CD8-positive, alpha-beta memory T cell (primary cell): ENCODE measurements at regions not wholly inside any gene's neighbourhood (a gene's known extent, or its start where the extent isn't known, plus 50 kb on each side); places are given as distances from the start of the nearest gene placed in this dataset.
A peak's percentile ranks its signal among the peaks of the same experiment; 100 is the strongest.
"Not testable (repeated sequence)": the region's sequence is repeated elsewhere in the genome, so short reads cannot be mapped to it uniquely, and the experiment has no call there.

ENCODE experiments used
- CTCF ChIA-PET: fragments of 350-600 bp; sonication (Branson Sonifier 250); formaldehyde crosslinking; loops from one replicate; lab custom pipeline; 2021; ENCODE audit warnings: antibody characterized with exemption; lab: Charles Lee
- POLR2A ChIA-PET: fragments of 350-600 bp; sonication (Branson Sonifier 250); formaldehyde crosslinking; loops from one replicate; lab custom pipeline; 2021; ENCODE audit warnings: antibody characterized with exemption; lab: Charles Lee
- DNase-seq, 5 donors: peaks; one replicate each; pipeline versions ENCODE4 v3.0.0 to v3.0.0-alpha.2; 2020 to 2022; ENCODE audit warnings: mixed read lengths in 1 of 5
- H3K27ac ChIP-seq: one replicate; pipeline ENCODE4 v1.7.0; 2013; ENCODE audit warnings: low read depth, mild to moderate bottlenecking, low read length, moderate library complexity
- H3K27me3 ChIP-seq: 2 replicates; pipeline ENCODE4 v1.7.0; 2013; ENCODE audit warnings: low read length, mild to moderate bottlenecking; ENCODE audit not compliant: insufficient read depth, poor library complexity, severe bottlenecking
- H3K36me3 ChIP-seq: 2 replicates; pipeline ENCODE4 v1.7.0; 2013; ENCODE audit warnings: mild to moderate bottlenecking, low read length, moderate library complexity; ENCODE audit not compliant: insufficient read depth
- H3K4me1 ChIP-seq: 2 replicates; pipeline ENCODE4 v1.7.0; 2013; ENCODE audit warnings: mild to moderate bottlenecking, low read length, moderate library complexity; ENCODE audit not compliant: insufficient read depth
- H3K4me3 ChIP-seq: 2 replicates; pipeline ENCODE4 v1.7.0; 2013; ENCODE audit warnings: mild to moderate bottlenecking, low read length
- H3K9me3 ChIP-seq: 2 replicates; pipeline ENCODE4 v1.7.0; 2013; ENCODE audit warnings: mild to moderate bottlenecking, low read length
- H3K27ac Mint-ChIP-seq, 8 donors: one replicate each; pipeline ENCODE4 v1.8.0; 2020 to 2021; ENCODE audit warnings: mixed read lengths in 8 of 8, mild to moderate bottlenecking in 6 of 8, inconsistent platforms in 3 of 8, moderate library complexity in 3 of 8
- H3K27me3 Mint-ChIP-seq, 2 donors: one replicate each; pipeline ENCODE4 v1.8.0; 2020 to 2021; ENCODE audit warnings: mixed read lengths in 2 of 2, mild to moderate bottlenecking in 1 of 2, moderate library complexity in 1 of 2
- H3K36me3 Mint-ChIP-seq, 3 donors: one replicate each; pipeline ENCODE4 v1.8.0; 2020 to 2021; ENCODE audit warnings: mixed read lengths in 3 of 3, inconsistent platforms in 1 of 3, mild to moderate bottlenecking in 1 of 3
- H3K4me1 Mint-ChIP-seq, 3 donors: one replicate each; pipeline ENCODE4 v1.8.0; 2020 to 2021; ENCODE audit warnings: mixed read lengths in 3 of 3, inconsistent platforms in 1 of 3, mild to moderate bottlenecking in 1 of 3
- H3K4me3 Mint-ChIP-seq, 7 donors: one replicate each; pipeline ENCODE4 v1.8.0; 2020 to 2021; ENCODE audit warnings: mixed read lengths in 7 of 7, mild to moderate bottlenecking in 6 of 7, moderate library complexity in 4 of 7, inconsistent platforms in 2 of 7
- H3K9me3 Mint-ChIP-seq, 5 donors: one replicate each; pipeline ENCODE4 v1.8.0; 2020 to 2022; ENCODE audit warnings: mixed read lengths in 5 of 5, mild to moderate bottlenecking in 3 of 5, moderate library complexity in 2 of 5, inconsistent platforms in 1 of 5

DNA sequence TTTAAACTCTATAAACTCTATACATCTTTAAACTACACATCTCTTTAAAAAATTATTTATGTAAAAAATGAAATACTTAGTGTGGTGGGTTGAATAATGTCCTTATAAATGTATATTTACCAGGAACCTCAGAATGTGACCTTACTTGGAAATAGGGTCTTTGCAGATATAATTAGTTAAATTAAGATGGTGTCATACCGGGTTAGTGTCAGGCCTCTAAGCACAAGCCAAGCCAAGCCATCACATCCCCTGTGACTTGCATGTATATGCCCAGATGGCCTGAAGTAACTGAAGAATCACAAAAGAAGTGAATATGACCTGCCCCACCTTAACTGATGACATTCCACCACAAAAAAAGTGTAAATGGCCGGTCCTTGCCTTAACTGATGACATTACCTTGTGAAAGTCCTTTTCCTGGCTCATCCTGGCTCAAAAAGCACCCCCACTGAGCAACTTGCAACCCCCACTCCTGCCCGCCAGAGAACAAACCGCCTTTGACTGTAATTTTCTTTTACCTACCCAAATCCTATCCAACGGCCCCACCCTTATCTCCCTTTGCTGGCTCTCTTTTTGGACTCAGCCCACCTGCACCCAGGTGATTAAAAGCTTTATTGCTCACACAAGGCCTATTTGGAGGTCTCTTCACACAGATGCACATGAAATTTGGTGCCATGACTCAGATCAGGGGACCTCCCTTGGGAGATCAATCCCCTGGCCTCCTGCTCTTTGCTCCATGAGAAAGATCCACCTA is 283.5 kb downstream of the AGTPBP1 start:
- POLR2A ChIA-PET, H3K27ac ChIP-seq, H3K9me3 ChIP-seq, H3K4me3 ChIP-seq, CTCF ChIA-PET, H3K4me1 ChIP-seq, H3K27me3 ChIP-seq, H3K36me3 Mint-ChIP-seq, DNase-seq, H3K4me3 Mint-ChIP-seq, H3K27ac Mint-ChIP-seq, H3K36me3 ChIP-seq, H3K9me3 Mint-ChIP-seq, H3K4me1 Mint-ChIP-seq: not testable (repeated sequence)
- peaks cover 1 to 15% of the 10 kb centered on the region in 2 donors for H3K27me3 Mint-ChIP-seq

DNA sequence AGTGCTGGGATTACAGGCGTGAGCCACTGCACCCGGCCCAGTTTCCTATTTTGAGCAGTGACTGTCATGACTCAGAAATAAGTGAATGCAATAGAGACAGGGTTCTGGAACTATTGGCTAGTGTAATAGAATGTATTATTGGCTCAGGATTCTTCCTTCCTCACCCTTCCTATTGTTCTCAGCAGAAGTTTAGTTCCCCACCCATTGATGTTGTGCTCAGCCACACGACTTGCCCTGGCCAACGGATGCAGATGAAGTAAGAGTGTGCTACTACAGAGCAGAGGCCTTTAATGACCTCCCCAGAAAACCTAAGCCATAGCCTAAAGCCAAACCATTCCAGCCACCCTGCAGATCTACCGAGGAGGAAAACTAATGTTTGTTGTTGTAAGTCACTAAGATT is 287.9 kb downstream of the AGTPBP1 start:
- ChIA-PET CTCF (no interaction called here), POLR2A (no interaction called here)
- no peaks in the 10 kb centered on the region for H3K9me3 ChIP-seq
- no peak for DNase-seq
- H3K27ac Mint-ChIP-seq = no peak overlapping the region
- peaks cover 0 to 3% (median 2%) of the 10 kb centered on the region in 5 donors for H3K9me3 Mint-ChIP-seq
- no peak overlapping the region for H3K27ac ChIP-seq
- no peaks in the 10 kb centered on the region for H3K4me1 ChIP-seq
- peaks cover 11 to 38% of the 10 kb centered on the region in 2 donors for H3K27me3 Mint-ChIP-seq
- H3K36me3 ChIP-seq = no peaks in the 10 kb centered on the region
- H3K27me3 ChIP-seq = no peaks in the 10 kb centered on the region
- no peak overlapping the region for H3K4me3 ChIP-seq
- H3K4me3 Mint-ChIP-seq = no peak overlapping the region
- no peaks in the 10 kb centered on the region for H3K36me3 Mint-ChIP-seq
- no peaks in the 10 kb centered on the region for H3K4me1 Mint-ChIP-seq

DNA sequence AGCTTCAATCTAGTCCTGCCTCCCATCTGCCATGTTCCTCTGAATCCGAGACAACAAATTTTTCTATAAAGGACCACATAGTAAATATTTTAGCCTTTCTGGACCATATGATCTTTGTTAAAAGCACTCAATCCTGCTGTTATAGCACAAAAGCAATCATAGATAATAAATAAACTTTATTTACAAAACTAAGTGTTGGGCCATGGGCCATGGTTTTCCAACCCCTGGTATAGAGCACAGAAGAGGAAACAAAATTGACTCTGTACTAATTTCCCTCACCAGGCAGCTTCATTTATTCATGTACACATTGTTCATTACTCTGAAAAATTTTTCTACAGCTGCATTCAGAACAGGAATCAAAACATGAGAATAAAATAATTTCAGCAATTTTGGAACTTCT is 288.9 kb downstream of the AGTPBP1 start:
- Histone ChIP-seq H3K27ac (no peak overlapping the region), H3K27me3 (no peaks in the 10 kb centered on the region), H3K36me3 (no peaks in the 10 kb centered on the region), H3K4me3 (no peak overlapping the region), H3K4me1 (no peaks in the 10 kb centered on the region), H3K9me3 (no peaks in the 10 kb centered on the region)
- H3K27me3 Mint-ChIP-seq = peaks cover 11 to 39% of the 10 kb centered on the region in 2 donors
- H3K4me1 Mint-ChIP-seq = no peaks in the 10 kb centered on the region
- POLR2A ChIA-PET = no interaction called here
- no peak for DNase-seq
- H3K27ac Mint-ChIP-seq = no peak overlapping the region
- H3K4me3 Mint-ChIP-seq = no peak overlapping the region
- H3K9me3 Mint-ChIP-seq = peaks cover 0 to 3% (median 2%) of the 10 kb centered on the region in 5 donors
- CTCF ChIA-PET = no interaction called here
- no peaks in the 10 kb centered on the region for H3K36me3 Mint-ChIP-seq

DNA sequence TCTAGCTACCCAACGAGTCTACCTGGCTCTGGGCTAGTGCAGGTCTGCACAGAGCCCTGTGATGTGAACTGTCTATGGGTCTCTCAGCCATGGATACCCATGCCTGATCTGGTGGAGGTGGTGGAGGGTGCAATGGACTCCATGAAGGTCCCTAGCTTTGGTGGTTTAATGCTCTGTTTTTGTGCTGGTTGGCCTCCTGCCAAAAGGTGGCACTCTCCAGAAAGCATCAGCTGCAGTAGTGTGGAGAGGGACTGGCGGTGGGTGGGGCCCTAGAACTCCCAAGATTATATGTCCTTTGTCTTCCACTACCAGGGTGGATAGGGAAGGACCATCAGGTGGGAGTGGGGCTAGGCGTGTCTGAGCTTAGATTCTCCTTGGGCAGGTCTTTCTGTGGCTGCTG is 290.1 kb downstream of the AGTPBP1 start:
- Mint-ChIP-seq H3K27me3 (peaks cover 12 to 36% of the 10 kb centered on the region in 2 donors), H3K4me3 (no peak overlapping the region), H3K4me1 (no peaks in the 10 kb centered on the region), H3K9me3 (peaks cover 0 to 6% (median 2%) of the 10 kb centered on the region in 5 donors), H3K36me3 (no peaks in the 10 kb centered on the region), H3K27ac (no peak overlapping the region)
- POLR2A ChIA-PET = no interaction called here
- H3K27me3 ChIP-seq = no peaks in the 10 kb centered on the region
- no peak overlapping the region for H3K4me3 ChIP-seq
- no peak overlapping the region for H3K27ac ChIP-seq
- CTCF ChIA-PET = no interaction called here
- H3K36me3 ChIP-seq = no peaks in the 10 kb centered on the region
- no peaks in the 10 kb centered on the region for H3K9me3 ChIP-seq
- DNase-seq = no peak
- no peaks in the 10 kb centered on the region for H3K4me1 ChIP-seq

DNA sequence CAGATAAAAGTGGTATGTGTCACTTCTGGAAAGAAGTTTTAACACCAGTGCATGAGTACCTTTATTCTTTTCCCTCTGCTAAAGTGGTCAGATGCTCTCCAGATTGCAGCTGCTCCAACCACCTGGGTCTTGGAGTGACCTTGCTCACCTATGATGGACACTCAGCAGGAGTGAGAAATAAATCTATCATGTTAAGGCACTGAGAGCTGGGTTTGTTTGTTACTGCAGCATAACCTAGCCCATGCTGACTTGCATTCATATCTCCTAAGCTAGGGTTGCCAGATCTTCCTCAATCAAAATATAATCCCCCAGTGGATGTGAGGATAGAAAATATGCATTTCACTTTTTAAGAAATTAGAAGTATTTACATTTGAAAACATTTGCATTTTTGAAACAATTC is 295.9 kb downstream of the AGTPBP1 start:
- H3K36me3 Mint-ChIP-seq = no peaks in the 10 kb centered on the region
- CTCF ChIA-PET = no interaction called here
- no peak for DNase-seq
- H3K9me3 Mint-ChIP-seq = peaks cover 0 to 10% (median 5%) of the 10 kb centered on the region in 5 donors
- no peak overlapping the region for H3K27ac ChIP-seq
- no peak overlapping the region for H3K4me3 ChIP-seq
- H3K4me1 ChIP-seq = no peaks in the 10 kb centered on the region
- no peak overlapping the region for H3K4me3 Mint-ChIP-seq
- H3K27ac Mint-ChIP-seq = no peak overlapping the region
- H3K9me3 ChIP-seq = no peaks in the 10 kb centered on the region
- H3K27me3 Mint-ChIP-seq = peaks cover 3 to 12% of the 10 kb centered on the region in 2 donors
- no peaks in the 10 kb centered on the region for H3K27me3 ChIP-seq
- no peaks in the 10 kb centered on the region for H3K36me3 ChIP-seq
- POLR2A ChIA-PET = no interaction called here
- H3K4me1 Mint-ChIP-seq = no peaks in the 10 kb centered on the region

DNA sequence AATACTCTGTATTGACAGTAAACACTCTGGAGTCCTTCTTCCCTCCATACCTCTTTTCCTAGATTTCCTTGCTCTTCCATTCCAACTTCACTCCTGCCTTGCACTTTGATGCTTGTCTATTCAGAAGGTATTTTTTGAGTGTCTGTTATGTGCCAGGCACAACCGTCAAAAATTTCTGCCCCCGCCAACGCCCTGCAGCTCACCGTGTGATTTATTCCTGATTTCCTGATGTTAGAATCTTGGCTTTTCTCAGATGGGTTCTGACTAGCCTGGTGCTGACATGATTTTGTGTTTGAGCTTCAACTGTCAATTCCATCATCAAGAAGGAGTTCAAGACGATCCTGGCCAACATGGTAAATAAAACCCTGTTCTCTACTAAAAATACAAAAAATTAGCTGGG is 297.5 kb downstream of the AGTPBP1 start:
- Mint-ChIP-seq H3K36me3 (no peaks in the 10 kb centered on the region), H3K4me1 (no peaks in the 10 kb centered on the region), H3K27ac (no peak overlapping the region), H3K9me3 (peaks cover 0 to 10% (median 5%) of the 10 kb centered on the region in 5 donors), H3K4me3 (no peak overlapping the region), H3K27me3 (peaks cover 1 to 3% of the 10 kb centered on the region in 2 donors)
- no peak for DNase-seq
- H3K27ac ChIP-seq = no peak overlapping the region
- POLR2A ChIA-PET = no interaction called here
- no peaks in the 10 kb centered on the region for H3K36me3 ChIP-seq
- CTCF ChIA-PET = no interaction called here
- H3K4me1 ChIP-seq = no peaks in the 10 kb centered on the region
- no peak overlapping the region for H3K4me3 ChIP-seq
- H3K27me3 ChIP-seq = no peaks in the 10 kb centered on the region
- H3K9me3 ChIP-seq = no peaks in the 10 kb centered on the region

DNA sequence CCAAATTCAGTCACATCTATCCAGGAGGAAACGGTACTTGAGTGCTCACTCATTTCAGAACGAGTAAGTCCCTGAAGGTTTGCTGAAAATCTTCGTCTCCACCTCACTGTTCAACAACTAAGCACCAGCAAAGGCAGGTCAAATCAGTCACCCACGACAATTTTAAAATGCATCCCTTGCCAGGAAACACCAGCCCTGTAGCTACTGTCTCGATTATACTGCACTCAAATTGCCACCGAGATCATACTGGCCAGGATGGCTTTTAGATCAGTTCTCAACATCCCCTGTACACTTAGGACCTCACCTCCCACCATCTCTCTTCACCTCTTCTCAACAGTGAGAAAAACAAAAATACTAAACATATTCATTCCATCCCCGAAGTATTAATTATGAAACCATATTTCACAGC is 298.6 kb downstream of the AGTPBP1 start:
- Histone ChIP-seq H3K4me1 (no peaks in the 10 kb centered on the region), H3K9me3 (no peaks in the 10 kb centered on the region), H3K27ac (no peak overlapping the region), H3K4me3 (no peak overlapping the region), H3K27me3 (no peaks in the 10 kb centered on the region), H3K36me3 (no peaks in the 10 kb centered on the region)
- no peaks in the 10 kb centered on the region for H3K36me3 Mint-ChIP-seq
- peaks cover 1 to 5% of the 10 kb centered on the region in 2 donors for H3K27me3 Mint-ChIP-seq
- peaks cover 0 to 10% (median 5%) of the 10 kb centered on the region in 5 donors for H3K9me3 Mint-ChIP-seq
- ChIA-PET POLR2A (no interaction called here), CTCF (no interaction called here)
- peak overlapping the region in 1 of 7 donors; percentile 4 for H3K4me3 Mint-ChIP-seq
- no peak overlapping the region for H3K27ac Mint-ChIP-seq
- no peaks in the 10 kb centered on the region for H3K4me1 Mint-ChIP-seq
- DNase-seq = no peak

DNA sequence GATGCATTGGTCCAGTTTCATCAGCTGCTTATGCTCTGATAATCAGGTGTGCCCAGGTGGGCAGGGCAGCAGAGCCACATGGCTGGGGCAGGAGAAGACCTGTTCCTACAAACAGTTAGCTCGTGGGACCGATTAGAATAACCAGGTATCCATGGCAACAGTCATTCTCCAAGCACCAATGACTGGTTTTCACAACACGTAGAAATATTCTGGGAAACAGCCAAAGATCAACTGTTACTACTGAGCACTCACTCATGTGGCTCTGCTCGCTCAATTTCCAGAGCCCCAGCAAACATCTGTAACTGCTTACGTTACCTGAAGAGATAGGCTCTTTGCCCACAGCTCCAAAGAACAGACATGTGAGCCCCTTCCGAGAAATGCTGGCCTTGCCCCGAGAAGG is 302.0 kb downstream of the AGTPBP1 start:
- no peaks in the 10 kb centered on the region for H3K36me3 Mint-ChIP-seq

More for the DNA sequence above, 302.0 kb downstream of the AGTPBP1 start:
- peaks cover 0 to 2% (median 0%) of the 10 kb centered on the region in 5 donors for H3K9me3 Mint-ChIP-seq
- no peaks in the 10 kb centered on the region for H3K36me3 ChIP-seq
- DNase-seq = no peak
- H3K27ac ChIP-seq = no peak overlapping the region
- no peaks in the 10 kb centered on the region for H3K4me1 Mint-ChIP-seq
- no peaks in the 10 kb centered on the region for H3K9me3 ChIP-seq
- no peak overlapping the region for H3K27ac Mint-ChIP-seq
- H3K27me3 ChIP-seq = no peaks in the 10 kb centered on the region
- ChIA-PET POLR2A (no interaction called here), CTCF (no interaction called here)
- peaks cover 4 to 5% of the 10 kb centered on the region in 2 donors for H3K27me3 Mint-ChIP-seq
- no peaks in the 10 kb centered on the region for H3K4me1 ChIP-seq
- no peak overlapping the region for H3K4me3 Mint-ChIP-seq
- no peak overlapping the region for H3K4me3 ChIP-seq
